SU-DHL-6 (cell line): ENCODE measurements at regions not wholly inside any gene's neighbourhood (a gene's known extent, or its start where the extent isn't known, plus 50 kb on each side); places are given as distances from the start of the nearest gene placed in this dataset.

Source experiments
- EZH2phosphoT487 ChIP-seq: fragments of 200-600 bp; sonication (generic), shearing (Covaris generic); conservative IDR thresholded peaks from 2 replicates; pipeline ENCODE4 v1.6.1; 2018; ENCODE audit warnings: mild to moderate bottlenecking, antibody characterized with exemption, low read length, moderate library complexity, mixed read lengths
- TF ChIP-seq, protein P1 (sequence below): fragments of 200-600 bp; sonication (generic); IDR thresholded peaks from one replicate; pipeline ENCODE4 v1.5.1; 2017; ENCODE audit warnings: antibody characterized with exemption, mild to moderate bottlenecking, low read length, moderate library complexity; ENCODE audit not compliant: insufficient read depth, poor library complexity, severe bottlenecking

- TF ChIP-seq, protein P1, sequence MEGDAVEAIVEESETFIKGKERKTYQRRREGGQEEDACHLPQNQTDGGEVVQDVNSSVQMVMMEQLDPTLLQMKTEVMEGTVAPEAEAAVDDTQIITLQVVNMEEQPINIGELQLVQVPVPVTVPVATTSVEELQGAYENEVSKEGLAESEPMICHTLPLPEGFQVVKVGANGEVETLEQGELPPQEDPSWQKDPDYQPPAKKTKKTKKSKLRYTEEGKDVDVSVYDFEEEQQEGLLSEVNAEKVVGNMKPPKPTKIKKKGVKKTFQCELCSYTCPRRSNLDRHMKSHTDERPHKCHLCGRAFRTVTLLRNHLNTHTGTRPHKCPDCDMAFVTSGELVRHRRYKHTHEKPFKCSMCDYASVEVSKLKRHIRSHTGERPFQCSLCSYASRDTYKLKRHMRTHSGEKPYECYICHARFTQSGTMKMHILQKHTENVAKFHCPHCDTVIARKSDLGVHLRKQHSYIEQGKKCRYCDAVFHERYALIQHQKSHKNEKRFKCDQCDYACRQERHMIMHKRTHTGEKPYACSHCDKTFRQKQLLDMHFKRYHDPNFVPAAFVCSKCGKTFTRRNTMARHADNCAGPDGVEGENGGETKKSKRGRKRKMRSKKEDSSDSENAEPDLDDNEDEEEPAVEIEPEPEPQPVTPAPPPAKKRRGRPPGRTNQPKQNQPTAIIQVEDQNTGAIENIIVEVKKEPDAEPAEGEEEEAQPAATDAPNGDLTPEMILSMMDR = no peak
- no peak for TF ChIP-seq EZH2phosphoT487
Measured at GRCh38 chr12:46608431-46609272, 217.1 kb downstream of the SLC38A4 start.
